ENCODE measurements at regions not wholly inside any gene's neighbourhood (a gene's known extent, or its start where the extent isn't known, plus 50 kb on each side); places are given as distances from the start of the nearest gene placed in this dataset.
A peak's percentile ranks its signal among the peaks of the same experiment; 100 is the strongest.

DNA sequence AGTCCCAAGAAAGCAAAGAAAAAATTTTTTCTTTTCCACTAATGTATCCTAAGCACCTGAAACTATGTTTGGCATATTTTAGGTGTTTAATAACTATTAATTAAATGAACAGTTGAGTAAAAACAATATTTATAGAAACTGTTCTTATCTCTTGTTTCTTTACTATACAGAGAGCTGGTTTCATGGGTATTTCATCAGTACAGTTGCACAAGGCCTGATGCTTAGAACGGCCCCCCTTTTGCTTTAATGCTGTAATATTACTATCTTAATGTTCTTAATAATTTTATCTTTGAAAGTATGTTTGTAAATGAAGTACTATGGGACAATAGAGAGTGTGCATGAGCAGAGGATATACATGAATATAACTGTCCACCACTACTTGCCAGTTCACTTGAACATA lies 479.1 kb upstream of the SLIT2 start:
- no peak for DNase-seq (ENCODE audit: low read depth, low spot score)

DNA sequence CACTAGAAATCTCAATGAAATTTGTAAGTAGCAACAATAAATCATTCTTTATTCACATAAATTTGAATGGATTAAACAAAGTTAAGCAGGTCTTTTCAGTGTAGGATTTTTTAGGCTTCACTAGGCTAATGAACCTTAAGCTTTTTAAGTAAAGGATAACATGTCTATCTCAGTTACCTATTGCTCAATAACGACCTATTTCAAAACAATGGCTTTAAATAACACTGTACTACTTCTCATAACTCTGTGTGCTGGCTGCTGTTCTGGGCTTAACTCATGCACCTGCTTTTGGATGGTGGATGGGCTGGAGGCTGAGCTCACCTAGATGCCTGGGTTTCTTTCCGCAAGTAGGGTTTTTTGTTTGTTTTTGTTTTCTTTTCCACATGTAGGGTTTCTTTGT lies 495.0 kb upstream of the SLIT2 start:
- CTCF ChIA-PET: no interaction called here
- POLR2A ChIA-PET: no interaction called here
- TF ChIP-seq CTCF (IDR thresholded peaks at IDR 0.05; ENCODE audit: insufficient read depth, low read length, missing control alignments): no peak
- no peak for DNase-seq (ENCODE audit: low read depth, low spot score)
- H3K4me3 ChIP-seq (ENCODE audit: low read depth, low read length): no peak overlapping the region

More for the DNA sequence above, 479.1 kb upstream of the SLIT2 start:
- TF ChIP-seq CTCF (IDR thresholded peaks at IDR 0.05; ENCODE audit: insufficient read depth, low read length, missing control alignments): no peak
- POLR2A ChIA-PET: no interaction called here
- CTCF ChIA-PET: interaction anchor here (1.6 kb wide), 1 partner anchor 476 kb away, joined by 3 read pairs; no protein-coding TSS in a partner anchor
- no peak overlapping the region for H3K4me3 ChIP-seq (ENCODE audit: low read depth, low read length)

DNA sequence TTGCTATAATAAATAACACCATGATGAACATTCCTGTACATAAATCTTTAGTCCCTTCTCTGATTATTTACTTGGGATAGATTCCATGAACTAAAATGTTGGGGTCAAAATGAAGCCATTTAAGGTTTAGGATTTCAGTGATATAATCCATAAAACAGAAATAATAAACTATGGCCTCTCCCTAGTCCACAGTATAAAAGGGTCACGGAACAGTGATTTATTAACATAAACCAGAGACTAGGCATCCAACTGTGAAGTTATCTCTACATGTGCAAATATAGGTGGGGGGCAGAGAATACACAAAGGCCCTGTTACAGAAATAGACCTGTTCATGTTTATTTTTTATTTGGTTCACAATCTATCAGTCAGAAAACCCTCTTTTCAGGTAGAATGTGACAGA lies 499.1 kb upstream of the SLIT2 start:
- DNase-seq (ENCODE audit: low read depth, low spot score): no peak
- H3K4me3 ChIP-seq (ENCODE audit: low read depth, low read length): no peak overlapping the region
- ChIA-PET CTCF (no interaction called here), POLR2A (no interaction called here)
- no peak for TF ChIP-seq CTCF (IDR thresholded peaks at IDR 0.05; ENCODE audit: insufficient read depth, low read length, missing control alignments)

DNA sequence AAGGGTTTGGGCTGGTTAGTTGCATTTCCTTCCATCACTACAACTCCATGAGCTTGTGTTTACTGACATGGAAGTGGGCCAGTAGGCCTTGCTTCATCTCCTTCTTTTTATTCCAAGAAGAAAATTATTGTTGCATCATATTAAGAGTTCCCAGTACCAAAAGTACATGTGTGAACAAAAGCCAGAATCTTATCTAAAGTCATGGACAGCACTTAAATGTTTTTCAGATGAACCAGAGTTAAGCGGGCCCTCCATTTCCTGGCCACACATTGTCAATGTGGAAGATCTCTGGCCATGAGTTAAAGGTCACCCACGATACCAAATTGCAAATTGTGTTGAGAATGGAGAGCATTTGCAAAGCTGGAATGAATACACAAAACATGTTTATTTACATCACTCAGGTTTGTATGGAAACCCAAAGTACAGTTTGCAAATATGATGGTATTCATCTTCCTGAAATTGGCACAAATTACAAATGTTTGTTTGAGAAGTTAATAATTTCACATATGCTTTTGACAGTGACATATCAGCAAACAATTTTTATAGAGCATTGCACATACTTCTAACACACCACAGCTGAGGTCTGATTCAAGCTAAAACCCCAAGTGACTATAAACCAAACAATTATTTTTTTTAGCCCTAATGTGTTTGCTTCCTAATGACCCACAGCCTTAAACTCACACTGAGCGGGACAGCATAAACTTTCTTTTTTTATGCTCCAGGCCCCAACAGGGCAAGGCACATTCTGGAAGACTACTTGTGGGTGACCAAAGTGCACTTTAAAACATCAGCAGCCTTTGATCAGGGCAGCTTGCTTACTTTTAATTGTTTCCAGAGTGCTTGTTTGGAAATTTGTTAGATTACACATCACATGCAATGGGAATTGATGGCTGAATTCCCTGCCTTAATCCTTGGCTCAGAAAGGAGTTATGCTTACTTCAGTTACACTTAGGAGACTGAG lies 502.9 kb upstream of the SLIT2 start:
- DNase-seq (ENCODE audit: low read depth, low spot score): peak; percentile 52
- no peak for TF ChIP-seq CTCF (IDR thresholded peaks at IDR 0.05; ENCODE audit: insufficient read depth, low read length, missing control alignments)
- H3K4me3 ChIP-seq (ENCODE audit: low read depth, low read length): no peak overlapping the region
- ChIA-PET POLR2A (no interaction called here), CTCF (interaction anchor here (1.1 kb wide), 1 partner anchor 500 kb away, joined by 5 read pairs; no protein-coding TSS in a partner anchor)

- ChIA-PET POLR2A (no interaction called here), CTCF (no interaction called here)
Measured at GRCh38 chr4:19746377-19746776, 505.3 kb upstream of the SLIT2 start.

More at GRCh38 chr4:19746377-19746776, 505.3 kb upstream of the SLIT2 start:
- no peak for DNase-seq (ENCODE audit: low read depth, low spot score)
- no peak for TF ChIP-seq CTCF (IDR thresholded peaks at IDR 0.05; ENCODE audit: insufficient read depth, low read length, missing control alignments)
- no peak overlapping the region for H3K4me3 ChIP-seq (ENCODE audit: low read depth, low read length)

All from AG04449 (cell line).